ENCODE measurements at regions not wholly inside any gene's neighbourhood (a gene's known extent, or its start where the extent isn't known, plus 50 kb on each side); places are given as distances from the start of the nearest gene placed in this dataset.
"Not testable (repeated sequence)": the region's sequence is repeated elsewhere in the genome, so short reads cannot be mapped to it uniquely, and the experiment has no call there.

DNA sequence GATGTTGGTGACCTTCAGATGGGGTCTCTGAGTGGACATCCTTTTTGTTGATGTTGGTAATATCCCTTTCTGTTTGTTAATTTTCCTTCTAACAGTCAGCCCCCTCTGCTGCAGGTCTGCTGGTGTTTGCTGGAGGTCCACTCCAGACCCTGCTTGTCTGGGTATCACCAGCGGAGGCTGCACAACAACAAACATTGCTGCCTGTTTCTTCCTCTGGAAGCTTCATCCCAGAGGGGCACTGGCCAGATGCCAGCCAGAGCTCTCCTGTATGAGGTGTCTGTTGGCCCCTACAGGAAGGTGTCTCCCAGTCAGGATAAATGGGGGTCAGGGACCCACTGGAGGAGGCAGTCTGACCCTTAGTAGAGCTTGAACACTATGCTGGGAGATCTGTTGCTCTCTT, 60.6 kb upstream of the IRAK1BP1 start:
- H3K9me3 ChIP-seq (ENCODE audit: control insufficient read depth, low read length, poor library complexity, severe bottlenecking); H3K4me3 Mint-ChIP-seq; DNase-seq; H3K27ac Mint-ChIP-seq; H3K4me1 Mint-ChIP-seq; H3K27me3 Mint-ChIP-seq; ATAC-seq; H3K36me3 Mint-ChIP-seq (ENCODE audit: low read depth): not testable (repeated sequence)

DNA sequence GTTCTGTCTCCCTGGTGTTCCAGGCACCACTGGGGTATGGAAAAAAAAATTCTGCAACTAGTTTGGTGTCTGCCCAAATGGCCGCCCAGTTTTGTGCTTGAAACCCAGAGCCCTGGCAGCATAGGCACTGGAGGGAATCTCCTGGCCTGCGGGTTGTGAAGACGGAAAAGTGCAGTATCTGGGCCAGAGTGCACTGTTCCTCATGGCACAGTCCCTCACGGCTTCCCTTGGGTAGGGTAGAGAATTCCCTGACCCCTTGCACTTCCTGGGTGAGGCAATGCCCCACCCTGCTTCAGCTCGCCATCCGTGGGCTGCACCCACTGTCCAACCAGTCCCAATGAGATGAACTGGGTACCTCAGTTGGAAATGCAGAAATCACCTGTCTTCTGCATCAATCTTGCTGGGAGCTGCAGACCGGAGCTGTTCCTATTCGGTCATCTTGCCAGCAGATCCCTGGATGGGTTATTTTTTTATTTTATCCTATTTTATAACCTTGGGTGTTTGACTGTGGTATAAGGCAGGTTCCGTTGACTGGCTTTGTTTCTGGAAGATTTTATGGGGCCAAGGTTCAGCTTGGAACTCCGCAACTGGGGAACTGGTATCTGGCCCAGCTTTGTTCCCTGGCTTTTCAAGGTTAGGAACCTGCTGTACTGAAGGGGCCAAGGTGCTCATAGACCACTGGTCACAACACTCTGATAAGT, 59.5 kb upstream of the IRAK1BP1 start:
- not testable (repeated sequence) for H3K4me3 Mint-ChIP-seq; ATAC-seq; H3K27ac Mint-ChIP-seq; H3K36me3 Mint-ChIP-seq (ENCODE audit: low read depth); H3K4me1 Mint-ChIP-seq; DNase-seq; H3K27me3 Mint-ChIP-seq; H3K9me3 ChIP-seq (ENCODE audit: control insufficient read depth, low read length, poor library complexity, severe bottlenecking)

DNA sequence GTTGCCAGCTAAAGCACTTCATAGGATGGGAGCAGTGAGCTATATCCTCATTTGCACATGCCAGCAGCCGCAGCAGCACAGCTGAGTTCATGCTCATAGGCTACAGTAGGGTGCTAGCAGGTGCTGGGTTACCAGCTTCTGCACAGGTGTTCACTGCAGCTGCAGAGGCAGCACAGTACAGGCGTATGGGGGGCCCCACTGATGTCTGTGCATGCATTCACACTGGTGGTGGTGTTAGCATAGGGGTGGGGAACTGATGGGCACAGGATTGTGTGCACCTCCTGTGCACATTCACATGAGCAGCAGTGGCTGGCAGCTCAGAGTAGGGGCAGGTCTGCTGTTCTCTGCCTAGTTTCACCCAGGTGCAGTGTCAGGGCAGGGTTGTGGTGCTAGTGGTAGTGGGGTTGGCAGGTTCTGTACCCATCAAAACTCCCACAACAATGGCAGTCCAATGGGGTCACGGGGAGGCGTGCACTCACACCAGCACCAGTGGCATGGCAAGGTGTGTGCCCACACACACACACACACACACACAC, 58.9 kb upstream of the IRAK1BP1 start:
- no peaks in the 10 kb centered on the region for H3K4me1 Mint-ChIP-seq
- H3K27ac Mint-ChIP-seq: no peak overlapping the region
- H3K36me3 Mint-ChIP-seq (ENCODE audit: low read depth): no peaks in the 10 kb centered on the region
- peaks cover 5% of the 10 kb centered on the region for H3K27me3 Mint-ChIP-seq
- no peaks in the 10 kb centered on the region for H3K9me3 ChIP-seq (ENCODE audit: control insufficient read depth, low read length, poor library complexity, severe bottlenecking)
- H3K4me3 Mint-ChIP-seq: no peak overlapping the region
- ATAC-seq: no peak
- no peak for DNase-seq

DNA sequence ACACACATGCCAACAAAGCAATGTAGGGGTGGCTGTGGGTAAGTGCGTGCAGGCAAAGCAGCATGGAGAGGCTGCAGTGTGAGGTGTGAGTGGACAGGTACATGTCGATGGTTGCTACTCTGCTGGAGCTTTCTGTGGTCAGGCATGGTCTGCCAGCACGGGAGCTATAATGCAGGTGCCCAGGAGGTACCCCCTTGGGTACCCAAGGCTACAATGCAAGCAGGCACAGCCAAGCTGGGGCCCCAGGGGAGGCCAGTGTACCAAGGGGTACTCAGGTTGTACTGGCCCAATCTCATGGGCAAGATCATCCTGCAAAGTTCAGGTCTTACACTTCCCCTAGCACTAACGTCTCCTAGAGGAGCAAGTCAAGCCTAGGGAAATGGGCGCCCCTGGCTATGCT, 58.4 kb upstream of the IRAK1BP1 start:
- Mint-ChIP-seq H3K4me3 (no peak overlapping the region), H3K27me3 (peaks cover 5% of the 10 kb centered on the region), H3K4me1 (no peaks in the 10 kb centered on the region), H3K27ac (no peak overlapping the region), H3K36me3 (ENCODE audit: low read depth) (no peaks in the 10 kb centered on the region)
- ATAC-seq: no peak
- no peaks in the 10 kb centered on the region for H3K9me3 ChIP-seq (ENCODE audit: control insufficient read depth, low read length, poor library complexity, severe bottlenecking)
- no peak for DNase-seq

DNA sequence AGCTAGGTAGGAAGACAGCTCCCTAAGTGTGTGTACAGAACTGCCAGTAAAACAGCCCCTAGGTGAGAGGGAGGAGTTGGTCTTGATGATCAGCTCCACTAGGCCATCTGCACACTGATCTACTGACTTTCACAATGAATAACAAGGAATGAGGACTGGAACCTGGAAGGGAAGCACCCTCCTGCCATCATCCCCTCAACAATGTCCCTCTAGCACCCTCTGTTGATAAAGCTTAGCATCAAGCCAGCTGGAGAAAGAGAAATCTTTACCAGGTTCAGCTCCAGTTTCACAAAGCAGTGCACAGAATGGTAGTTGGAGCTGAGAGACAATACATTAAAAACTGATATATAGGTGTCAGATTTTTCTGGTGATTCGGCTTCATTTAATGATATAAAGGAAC, 57.2 kb upstream of the IRAK1BP1 start:
- H3K4me1 Mint-ChIP-seq: no peaks in the 10 kb centered on the region
- H3K4me3 Mint-ChIP-seq: no peak overlapping the region
- DNase-seq: no peak
- H3K27me3 Mint-ChIP-seq: peaks cover 5% of the 10 kb centered on the region
- H3K36me3 Mint-ChIP-seq (ENCODE audit: low read depth): no peaks in the 10 kb centered on the region
- no peak for ATAC-seq
- no peak overlapping the region for H3K27ac Mint-ChIP-seq
- no peaks in the 10 kb centered on the region for H3K9me3 ChIP-seq (ENCODE audit: control insufficient read depth, low read length, poor library complexity, severe bottlenecking)

DNA sequence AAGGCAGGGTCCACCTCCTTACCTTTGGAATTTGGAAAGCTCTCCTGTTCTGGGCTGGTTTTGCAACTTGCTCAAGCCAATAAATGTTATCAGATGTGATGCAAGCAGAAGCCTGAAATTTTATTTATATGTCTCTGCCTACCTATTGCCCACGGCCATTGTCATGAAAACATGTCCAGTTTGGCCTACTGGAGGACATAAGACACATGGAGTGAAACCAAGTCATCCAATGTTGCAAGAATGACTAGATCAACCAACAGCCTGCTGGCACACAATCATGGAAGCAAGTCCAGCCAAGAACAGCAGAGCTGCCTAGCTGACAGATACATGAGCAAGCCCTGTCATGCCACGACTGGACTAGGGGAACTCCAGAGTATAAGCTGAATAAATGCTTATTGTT, 56.7 kb upstream of the IRAK1BP1 start:
- ATAC-seq: no peak
- no peak for DNase-seq
- Mint-ChIP-seq H3K4me3 (no peak overlapping the region), H3K27ac (no peak overlapping the region), H3K27me3 (peaks cover 5% of the 10 kb centered on the region), H3K4me1 (no peaks in the 10 kb centered on the region), H3K36me3 (ENCODE audit: low read depth) (no peaks in the 10 kb centered on the region)
- no peaks in the 10 kb centered on the region for H3K9me3 ChIP-seq (ENCODE audit: control insufficient read depth, low read length, poor library complexity, severe bottlenecking)
